SU-DHL-6 (cell line): ENCODE measurements at regions not wholly inside any gene's neighbourhood (a gene's known extent, or its start where the extent isn't known, plus 50 kb on each side); places are given as distances from the start of the nearest gene placed in this dataset.

Experiments
- H2AFZ ChIP-seq: fragments of 200-600 bp; sonication (generic); 2 replicates; pipeline ENCODE4 v1.6.1; 2014; ENCODE audit warnings: low read depth, mild to moderate bottlenecking, moderate library complexity, mixed read lengths, antibody characterized with exemption, low read length; ENCODE audit not compliant: severe bottlenecking
- H3F3A ChIP-seq: fragments of 200-600 bp; shearing (Covaris generic); 2 replicates; pipeline ENCODE4 v1.6.0; 2016; ENCODE audit warnings: antibody characterized with exemption, mild to moderate bottlenecking; ENCODE audit not compliant: insufficient read depth
- H3K27ac ChIP-seq: fragments of 200-600 bp; sonication (generic); 2 replicates; pipeline ENCODE4 v1.5.1; 2016; ENCODE audit warnings: low read depth, mild to moderate bottlenecking, low read length, moderate library complexity, mixed read lengths
- H3K27me3 ChIP-seq: fragments of 200-600 bp; sonication (generic), shearing (Covaris generic); 2 replicates; pipeline ENCODE4 v1.6.0; 2014; ENCODE audit warnings: mild to moderate bottlenecking, low read length
- H3K36me3 ChIP-seq: fragments of 200-600 bp; sonication (generic); 2 replicates; pipeline ENCODE4 v1.6.1; 2014; ENCODE audit warnings: mild to moderate bottlenecking, low read length, mixed read lengths
- H3K4me2 ChIP-seq: fragments of 300-600, 200-600 bp; shearing (Covaris generic), sonication (generic); 2 replicates; pipeline ENCODE4 v1.6.0; 2014; ENCODE audit warnings: low read length, low read depth, mild to moderate bottlenecking; ENCODE audit not compliant: poor library complexity, severe bottlenecking
- H3K4me3 ChIP-seq: fragments of 200-600 bp; sonication (generic); 2 replicates; pipeline ENCODE4 v1.5.1; 2014; ENCODE audit warnings: antibody characterized with exemption, low read length, mild to moderate bottlenecking, mixed read lengths; ENCODE audit not compliant: insufficient read depth, poor library complexity, severe bottlenecking
- H3K79me2 ChIP-seq: fragments of 200-600 bp; sonication (generic); 2 replicates; pipeline ENCODE4 v1.6.1; 2014; ENCODE audit warnings: mild to moderate bottlenecking, low read length, moderate library complexity; ENCODE audit not compliant: insufficient read depth
- H3K9ac ChIP-seq: fragments of 200-600 bp; sonication (generic); 2 replicates; pipeline ENCODE4 v1.7.0; 2014; ENCODE audit warnings: mild to moderate bottlenecking, low read length
- H3K9me2 ChIP-seq: fragments of 200-600 bp; sonication (generic); replicated peaks from 2 replicates; pipeline ENCODE4 v1.6.1; 2014; ENCODE audit warnings: low read length; ENCODE audit not compliant: insufficient read depth
- H3K9me3 ChIP-seq: fragments of 200-600 bp; sonication (generic); 2 replicates; pipeline ENCODE4 v1.6.1; 2014; ENCODE audit warnings: low read length, mixed read lengths; ENCODE audit not compliant: insufficient read depth
- H4K20me1 ChIP-seq: fragments of 200-600 bp; sonication (generic); 2 replicates; pipeline ENCODE4 v1.6.1; 2014; ENCODE audit warnings: low read depth, mild to moderate bottlenecking, antibody characterized with exemption, low read length, moderate library complexity, mixed read lengths
- EZH2phosphoT487 ChIP-seq: fragments of 200-600 bp; sonication (generic), shearing (Covaris generic); conservative IDR thresholded peaks from 2 replicates; pipeline ENCODE4 v1.6.1; 2018; ENCODE audit warnings: mild to moderate bottlenecking, antibody characterized with exemption, low read length, moderate library complexity, mixed read lengths
- TF ChIP-seq, protein P1 (sequence below): fragments of 200-600 bp; sonication (generic); IDR thresholded peaks from one replicate; pipeline ENCODE4 v1.5.1; 2017; ENCODE audit warnings: antibody characterized with exemption, mild to moderate bottlenecking, low read length, moderate library complexity; ENCODE audit not compliant: insufficient read depth, poor library complexity, severe bottlenecking

DNA sequence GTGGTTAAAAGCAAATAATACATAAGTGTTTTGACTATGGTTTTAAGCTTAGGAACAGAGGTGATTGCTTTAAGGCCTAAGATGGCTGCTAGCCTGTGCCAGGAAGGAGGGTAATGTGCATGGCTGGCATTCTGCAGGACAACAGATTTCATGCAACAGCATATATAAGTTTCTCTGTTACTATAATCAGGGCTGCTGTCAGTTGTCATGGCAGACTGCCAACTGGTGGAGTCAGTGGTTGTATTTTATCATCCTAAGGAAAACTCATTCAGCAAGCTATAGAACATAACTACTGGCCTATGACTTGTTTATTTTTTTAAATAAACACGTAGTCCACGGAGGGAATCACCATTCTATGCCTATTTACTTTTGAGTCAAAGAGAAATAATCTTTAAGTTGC, 77.7 kb upstream of the DCAF8L1 start:
- no peaks in the 10 kb centered on the region for H3K27me3 ChIP-seq
- H3K4me2 ChIP-seq, result no peak overlapping the region
- no peak overlapping the region for H3K27ac ChIP-seq
- H3K79me2 ChIP-seq, result no peaks in the 10 kb centered on the region
- H3K36me3 ChIP-seq, result no peaks in the 10 kb centered on the region
- H3K9ac ChIP-seq, result no peak overlapping the region
- H3K9me3 ChIP-seq, result no peaks in the 10 kb centered on the region
- no peak overlapping the region for H2AFZ ChIP-seq
- H3F3A ChIP-seq, result no peaks in the 10 kb centered on the region
- TF ChIP-seq, protein P1, sequence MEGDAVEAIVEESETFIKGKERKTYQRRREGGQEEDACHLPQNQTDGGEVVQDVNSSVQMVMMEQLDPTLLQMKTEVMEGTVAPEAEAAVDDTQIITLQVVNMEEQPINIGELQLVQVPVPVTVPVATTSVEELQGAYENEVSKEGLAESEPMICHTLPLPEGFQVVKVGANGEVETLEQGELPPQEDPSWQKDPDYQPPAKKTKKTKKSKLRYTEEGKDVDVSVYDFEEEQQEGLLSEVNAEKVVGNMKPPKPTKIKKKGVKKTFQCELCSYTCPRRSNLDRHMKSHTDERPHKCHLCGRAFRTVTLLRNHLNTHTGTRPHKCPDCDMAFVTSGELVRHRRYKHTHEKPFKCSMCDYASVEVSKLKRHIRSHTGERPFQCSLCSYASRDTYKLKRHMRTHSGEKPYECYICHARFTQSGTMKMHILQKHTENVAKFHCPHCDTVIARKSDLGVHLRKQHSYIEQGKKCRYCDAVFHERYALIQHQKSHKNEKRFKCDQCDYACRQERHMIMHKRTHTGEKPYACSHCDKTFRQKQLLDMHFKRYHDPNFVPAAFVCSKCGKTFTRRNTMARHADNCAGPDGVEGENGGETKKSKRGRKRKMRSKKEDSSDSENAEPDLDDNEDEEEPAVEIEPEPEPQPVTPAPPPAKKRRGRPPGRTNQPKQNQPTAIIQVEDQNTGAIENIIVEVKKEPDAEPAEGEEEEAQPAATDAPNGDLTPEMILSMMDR, result no peak
- no peak for TF ChIP-seq EZH2phosphoT487
- H3K9me2 ChIP-seq, result no peaks in the 10 kb centered on the region
- H3K4me3 ChIP-seq, result no peak overlapping the region
- H4K20me1 ChIP-seq, result no peaks in the 10 kb centered on the region

GRCh38 chrX:28042826-28043564, 61.7 kb upstream of the DCAF8L1 start:
- no peaks in the 10 kb centered on the region for H3F3A ChIP-seq
- no peaks in the 10 kb centered on the region for H3K27me3 ChIP-seq
- no peak overlapping the region for H3K9ac ChIP-seq
- TF ChIP-seq EZH2phosphoT487, result no peak
- TF ChIP-seq, protein P1, result no peak
- no peak overlapping the region for H2AFZ ChIP-seq
- no peaks in the 10 kb centered on the region for H3K9me3 ChIP-seq
- H3K4me3 ChIP-seq, result no peak overlapping the region
- H3K36me3 ChIP-seq, result no peaks in the 10 kb centered on the region
- H3K9me2 ChIP-seq, result no peaks in the 10 kb centered on the region
- H3K27ac ChIP-seq, result no peak overlapping the region
- H3K79me2 ChIP-seq, result no peaks in the 10 kb centered on the region
- H4K20me1 ChIP-seq, result no peaks in the 10 kb centered on the region
- no peak overlapping the region for H3K4me2 ChIP-seq

GRCh38 chrX:28042260-28042659, 61.0 kb upstream of the DCAF8L1 start:
- Histone ChIP-seq H3K79me2 (no peaks in the 10 kb centered on the region), H2AFZ (no peak overlapping the region), H3K27me3 (no peaks in the 10 kb centered on the region), H3K9ac (no peak overlapping the region), H3K9me3 (no peaks in the 10 kb centered on the region), H3K36me3 (no peaks in the 10 kb centered on the region), H3K9me2 (no peaks in the 10 kb centered on the region), H3F3A (no peaks in the 10 kb centered on the region), H3K4me3 (no peak overlapping the region), H3K27ac (no peak overlapping the region), H3K4me2 (no peak overlapping the region), H4K20me1 (no peaks in the 10 kb centered on the region)
- no peak for TF ChIP-seq EZH2phosphoT487
- TF ChIP-seq, protein P1, result no peak
